ENCODE measurements at regions not wholly inside any gene's neighbourhood (a gene's known extent, or its start where the extent isn't known, plus 50 kb on each side); places are given as distances from the start of the nearest gene placed in this dataset.

DNA sequence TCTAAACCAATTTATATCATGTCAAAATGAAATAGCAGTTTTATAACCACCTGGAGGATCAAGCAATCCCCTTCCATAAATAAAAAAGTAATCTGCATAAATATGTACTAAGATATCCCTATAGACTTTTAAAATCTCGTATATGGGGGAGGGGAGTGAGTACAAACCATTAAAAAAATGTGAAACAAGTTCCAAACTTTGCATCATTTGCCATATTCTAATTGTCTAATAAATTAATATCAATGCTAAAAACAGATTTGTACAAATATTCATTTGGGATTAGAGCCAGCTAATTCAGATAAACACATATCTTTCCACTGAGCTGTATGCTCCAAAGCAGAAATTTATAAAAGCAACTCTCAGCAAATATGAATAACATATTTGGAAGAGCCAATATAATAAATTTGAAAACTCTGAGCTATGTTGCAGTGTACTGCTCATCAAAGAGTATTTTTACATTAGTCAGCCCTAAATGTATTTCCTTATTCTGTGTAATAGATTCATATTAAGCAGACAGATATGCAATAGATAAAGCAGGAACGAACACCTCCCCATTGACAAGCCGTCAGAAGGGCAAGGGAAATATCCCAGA is 970.2 kb downstream of the EFNB2 start:
- DNase-seq (no peak), ATAC-seq (no peak)
- H3K36me3 ChIP-seq (ENCODE audit: low read depth): no peaks in the 10 kb centered on the region
- H3K4me1 ChIP-seq (ENCODE audit: low read depth): no peaks in the 10 kb centered on the region
- H3K4me3 ChIP-seq: no peak overlapping the region
- H3K9me3 ChIP-seq: no peaks in the 10 kb centered on the region
- intact Hi-C loops (cut with DNase I, micrococcal nuclease): no loop called here
- no peak for TF ChIP-seq CTCF (IDR thresholded peaks at IDR 0.05)

DNA sequence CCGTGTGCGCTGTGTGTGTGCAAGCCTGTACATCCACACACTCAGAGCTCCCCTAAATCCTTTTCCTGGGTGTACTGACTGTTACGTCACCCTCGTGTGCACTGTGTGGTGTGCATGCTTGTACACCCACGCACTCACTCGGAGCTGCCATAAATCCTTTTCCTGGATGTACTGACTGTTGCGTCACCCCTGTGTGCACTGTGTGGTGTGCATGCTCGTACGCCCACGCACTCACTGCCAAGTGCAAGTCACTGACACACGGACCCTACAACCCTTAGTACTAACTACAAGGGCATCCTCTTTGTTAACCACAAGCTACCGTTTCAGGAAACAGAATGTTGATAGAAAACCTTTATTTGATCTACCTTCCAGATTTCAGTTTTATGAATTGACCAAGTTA is 983.4 kb downstream of the EFNB2 start:
- Histone ChIP-seq H3K4me3 (no peak overlapping the region), H3K9me3 (no peaks in the 10 kb centered on the region), H3K36me3 (ENCODE audit: low read depth) (no peaks in the 10 kb centered on the region), H3K4me1 (ENCODE audit: low read depth) (no peaks in the 10 kb centered on the region)
- TF ChIP-seq CTCF (IDR thresholded peaks at IDR 0.05): no peak
- intact Hi-C loops (cut with DNase I, micrococcal nuclease): no loop called here
- ATAC-seq (no peak), DNase-seq (no peak)

GRCh38 chr13:105547851-105548250 is 987.6 kb downstream of the EFNB2 start:
- Histone ChIP-seq H3K36me3 (ENCODE audit: low read depth) (no peaks in the 10 kb centered on the region), H3K4me1 (ENCODE audit: low read depth) (no peaks in the 10 kb centered on the region), H3K4me3 (no peak overlapping the region), H3K9me3 (no peaks in the 10 kb centered on the region)
- intact Hi-C loops (cut with DNase I, micrococcal nuclease): no loop called here
- TF ChIP-seq CTCF (IDR thresholded peaks at IDR 0.05): no peak
- ATAC-seq (no peak), DNase-seq (no peak)

DNA sequence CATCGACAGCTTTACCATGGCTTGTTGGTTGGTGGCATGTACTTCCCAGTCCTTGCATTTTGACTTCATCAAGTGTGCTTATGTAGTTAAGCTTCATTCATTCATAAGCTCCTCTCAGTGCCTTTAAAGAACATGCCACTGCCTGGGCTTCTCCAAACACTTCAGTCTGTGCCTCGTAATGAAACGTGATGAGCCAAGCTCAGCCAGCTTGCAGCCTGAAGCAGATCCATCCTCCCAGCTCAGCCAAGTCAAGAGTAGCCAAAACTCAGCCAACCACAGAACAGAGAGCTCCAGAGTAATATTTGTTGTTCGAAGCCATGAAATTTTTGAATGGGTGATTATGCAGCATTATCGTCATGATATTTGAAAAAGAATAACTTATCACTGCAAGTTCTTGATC is 989.7 kb downstream of the EFNB2 start:
- no peak for ATAC-seq
- Histone ChIP-seq H3K9me3 (no peaks in the 10 kb centered on the region), H3K4me1 (ENCODE audit: low read depth) (no peaks in the 10 kb centered on the region), H3K36me3 (ENCODE audit: low read depth) (no peaks in the 10 kb centered on the region), H3K4me3 (no peak overlapping the region)
- DNase-seq: no peak
- intact Hi-C loops (cut with DNase I, micrococcal nuclease): no loop called here
- TF ChIP-seq CTCF (IDR thresholded peaks at IDR 0.05): no peak

DNA sequence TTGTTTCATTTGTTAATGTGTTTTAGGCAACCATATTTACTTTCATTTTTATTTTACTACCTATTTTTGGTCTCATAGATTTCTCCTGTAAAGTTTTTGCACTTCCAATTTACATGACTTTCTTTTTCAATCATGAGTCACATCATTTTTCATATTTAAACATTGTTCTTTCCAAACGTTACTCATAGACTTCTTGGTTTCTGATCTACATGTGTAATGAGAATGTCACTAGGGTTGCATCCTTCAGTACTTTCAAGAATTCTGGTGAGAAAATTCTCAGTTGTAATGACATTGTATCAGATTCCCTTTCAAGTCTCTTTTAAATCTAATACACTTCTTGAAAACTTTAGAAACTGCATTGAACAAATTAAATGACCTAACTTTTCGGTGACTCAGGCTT is 991.7 kb downstream of the EFNB2 start:
- intact Hi-C loops (cut with DNase I, micrococcal nuclease): no loop called here
- no peak for DNase-seq
- H3K4me3 ChIP-seq: no peak overlapping the region
- H3K4me1 ChIP-seq (ENCODE audit: low read depth): no peaks in the 10 kb centered on the region
- no peaks in the 10 kb centered on the region for H3K9me3 ChIP-seq
- H3K36me3 ChIP-seq (ENCODE audit: low read depth): no peaks in the 10 kb centered on the region
- TF ChIP-seq CTCF (IDR thresholded peaks at IDR 0.05): no peak
- ATAC-seq: no peak

- peak in 1 of 3 donors; percentile 2 for DNase-seq
- no peaks in the 10 kb centered on the region for H3K4me1 ChIP-seq (ENCODE audit: low read depth)
- H3K36me3 ChIP-seq (ENCODE audit: low read depth): no peaks in the 10 kb centered on the region
- no peaks in the 10 kb centered on the region for H3K9me3 ChIP-seq
- H3K4me3 ChIP-seq: no peak overlapping the region
- TF ChIP-seq CTCF (IDR thresholded peaks at IDR 0.05): no peak
- peak; percentile 62 for ATAC-seq
- intact Hi-C loops (cut with DNase I, micrococcal nuclease): no loop called here
These were observed 993.9 kb downstream of the EFNB2 start for GRCh38 chr13:105541565-105541964.
